Ascending aorta (tissue), 2 donors: ENCODE measurements at regions not wholly inside any gene's neighbourhood (a gene's known extent, or its start where the extent isn't known, plus 50 kb on each side); places are given as distances from the start of the nearest gene placed in this dataset.

Experiments
- DNase-seq, 2 donors: peaks; one replicate each; pipeline ENCODE4 v3.0.0-alpha.2; 2019; ENCODE audit warnings: low spot score in 2 of 2
- H3K27ac ChIP-seq, 2 donors: fragments of 200-600 bp; sonication (generic); one replicate each; pipeline ENCODE4 v1.5.1; 2016 to 2017; ENCODE audit warnings: mild to moderate bottlenecking in 1 of 2
- H3K27me3 ChIP-seq: fragments of 200-600 bp; sonication (generic); one replicate; pipeline ENCODE4 v1.5.1; 2017
- H3K36me3 ChIP-seq, 2 donors: fragments of 200-600 bp; sonication (generic); one replicate each; pipeline ENCODE4 v1.5.1; 2016
- H3K4me1 ChIP-seq, 2 donors: fragments of 200-600 bp; sonication (generic); one replicate each; pipeline ENCODE4 v1.5.1; 2016 to 2017; ENCODE audit warnings: mild to moderate bottlenecking in 1 of 2
- H3K4me3 ChIP-seq, 2 donors: fragments of 200-600 bp; sonication (generic); one replicate each; pipeline ENCODE4 v1.5.1; 2016 to 2017; ENCODE audit warnings: mild to moderate bottlenecking in 1 of 2
- H3K9me3 ChIP-seq, 2 donors: fragments of 200-600 bp; sonication (generic); one replicate each; pipeline ENCODE4 v1.5.1; 2016
- intact Hi-C: fragments of 100-400 bp; cut with DNase I; formaldehyde crosslinking; loops from one replicate; pipeline ENCODE4 v1.15.1; 2023
- TF ChIP-seq, protein P1 (sequence below), 3 experiments: fragments of 200-600 bp in 2 of 3; fragments of 450-650 bp in 1 of 3; sonication (generic) in 2 of 3; IDR thresholded peaks; one replicate each; pipeline ENCODE4 v1.5.1; 2016 to 2019; ENCODE audit warnings: antibody characterized with exemption in 3 of 3, mild to moderate bottlenecking in 1 of 3, moderate library complexity in 1 of 3

DNA sequence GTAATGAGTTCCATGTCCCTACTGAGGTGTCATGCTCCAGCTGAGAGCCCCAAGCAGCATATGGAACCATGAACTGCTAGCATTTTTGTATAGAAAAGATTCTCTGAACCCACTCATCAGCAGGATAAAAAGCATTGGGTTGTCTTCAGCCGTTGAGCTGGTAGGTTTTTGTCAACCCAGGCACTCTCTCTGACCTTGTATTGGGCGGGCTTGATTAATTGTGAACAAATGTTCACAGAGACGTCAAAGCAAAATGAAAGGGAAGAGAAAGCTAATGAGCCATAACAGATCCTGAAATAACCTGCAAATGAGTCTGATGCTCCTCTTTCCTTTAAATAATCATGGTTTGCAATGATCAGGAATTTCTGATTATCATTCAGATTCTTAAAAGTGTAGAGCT is 924.7 kb upstream of the CELF2 start:
- H3K27me3 ChIP-seq = no peaks in the 10 kb centered on the region
- intact Hi-C loops = no loop called here
- H3K9me3 ChIP-seq = no peaks in the 10 kb centered on the region
- no peaks in the 10 kb centered on the region for H3K36me3 ChIP-seq
- H3K4me1 ChIP-seq = no peaks in the 10 kb centered on the region
- H3K4me3 ChIP-seq = no peak overlapping the region
- H3K27ac ChIP-seq = no peak overlapping the region
- no peak for DNase-seq
- TF ChIP-seq, protein P1, sequence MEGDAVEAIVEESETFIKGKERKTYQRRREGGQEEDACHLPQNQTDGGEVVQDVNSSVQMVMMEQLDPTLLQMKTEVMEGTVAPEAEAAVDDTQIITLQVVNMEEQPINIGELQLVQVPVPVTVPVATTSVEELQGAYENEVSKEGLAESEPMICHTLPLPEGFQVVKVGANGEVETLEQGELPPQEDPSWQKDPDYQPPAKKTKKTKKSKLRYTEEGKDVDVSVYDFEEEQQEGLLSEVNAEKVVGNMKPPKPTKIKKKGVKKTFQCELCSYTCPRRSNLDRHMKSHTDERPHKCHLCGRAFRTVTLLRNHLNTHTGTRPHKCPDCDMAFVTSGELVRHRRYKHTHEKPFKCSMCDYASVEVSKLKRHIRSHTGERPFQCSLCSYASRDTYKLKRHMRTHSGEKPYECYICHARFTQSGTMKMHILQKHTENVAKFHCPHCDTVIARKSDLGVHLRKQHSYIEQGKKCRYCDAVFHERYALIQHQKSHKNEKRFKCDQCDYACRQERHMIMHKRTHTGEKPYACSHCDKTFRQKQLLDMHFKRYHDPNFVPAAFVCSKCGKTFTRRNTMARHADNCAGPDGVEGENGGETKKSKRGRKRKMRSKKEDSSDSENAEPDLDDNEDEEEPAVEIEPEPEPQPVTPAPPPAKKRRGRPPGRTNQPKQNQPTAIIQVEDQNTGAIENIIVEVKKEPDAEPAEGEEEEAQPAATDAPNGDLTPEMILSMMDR (IDR thresholded peaks at IDR 0.05) = no peak

DNA sequence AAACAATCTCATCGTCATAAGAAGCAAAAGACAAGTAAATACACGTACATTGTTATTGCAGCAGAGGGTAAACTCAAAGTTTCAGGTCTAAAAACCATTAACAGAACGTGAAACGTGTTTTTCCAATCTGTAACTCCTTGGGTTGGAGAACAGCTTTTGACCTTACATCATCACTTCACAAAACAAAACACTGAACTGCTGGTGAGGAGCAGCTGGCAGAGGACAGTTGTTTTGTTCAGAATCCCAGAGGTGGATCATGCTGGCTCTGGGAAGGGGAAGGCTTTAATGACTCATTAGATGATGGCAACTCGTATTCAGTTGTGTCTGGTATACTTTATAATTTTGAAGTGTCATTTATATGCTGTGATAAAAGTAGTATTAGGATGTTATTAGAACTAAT is 923.0 kb upstream of the CELF2 start:
- TF ChIP-seq, protein P1 (IDR thresholded peaks at IDR 0.05) = no peak
- no peaks in the 10 kb centered on the region for H3K36me3 ChIP-seq
- no peaks in the 10 kb centered on the region for H3K9me3 ChIP-seq
- DNase-seq = no peak
- no peak overlapping the region for H3K4me3 ChIP-seq
- intact Hi-C loops = no loop called here
- H3K27me3 ChIP-seq = no peaks in the 10 kb centered on the region
- no peaks in the 10 kb centered on the region for H3K4me1 ChIP-seq
- no peak overlapping the region for H3K27ac ChIP-seq

DNA sequence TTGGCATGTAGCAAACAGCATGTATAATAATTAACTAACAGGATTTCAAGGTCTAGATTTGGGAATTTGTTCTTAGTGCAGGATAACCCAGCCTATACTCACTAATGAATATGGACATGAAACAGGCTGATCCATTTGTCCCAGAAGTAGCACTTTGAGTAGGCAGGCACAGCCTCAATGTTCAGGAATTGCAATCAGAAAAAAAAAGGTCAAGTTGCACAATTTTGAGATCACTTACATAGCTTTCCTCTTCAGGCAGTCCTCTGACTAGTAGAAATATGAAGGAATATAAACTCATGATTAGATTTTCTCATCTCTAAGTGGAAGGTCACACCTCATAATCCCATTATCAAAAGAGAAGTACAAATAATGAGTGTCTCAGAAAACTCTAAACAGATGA is 921.4 kb upstream of the CELF2 start:
- no peaks in the 10 kb centered on the region for H3K36me3 ChIP-seq
- no peak overlapping the region for H3K27ac ChIP-seq
- intact Hi-C loops = no loop called here
- TF ChIP-seq, protein P1 (IDR thresholded peaks at IDR 0.05) = no peak
- no peaks in the 10 kb centered on the region for H3K27me3 ChIP-seq
- no peak overlapping the region for H3K4me3 ChIP-seq
- no peaks in the 10 kb centered on the region for H3K9me3 ChIP-seq
- H3K4me1 ChIP-seq = no peaks in the 10 kb centered on the region
- no peak for DNase-seq

DNA sequence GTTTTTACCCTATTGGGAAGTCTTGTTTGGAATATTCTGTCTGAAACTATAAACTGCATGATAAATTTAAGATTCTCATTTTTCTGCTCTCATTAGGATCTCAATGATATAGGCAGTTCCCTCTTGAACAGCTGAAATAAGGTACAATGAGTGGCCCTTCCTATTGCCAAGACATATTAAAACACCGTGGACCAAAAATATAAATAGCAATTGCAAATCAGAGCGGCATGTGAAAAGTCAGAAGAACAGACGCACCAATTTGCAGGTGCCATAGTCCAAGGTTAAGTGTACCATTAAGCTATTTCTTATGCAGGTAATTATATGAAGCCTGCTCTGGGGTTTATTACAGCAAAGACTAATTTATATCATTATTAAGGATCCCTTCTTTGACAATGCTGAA is 920.8 kb upstream of the CELF2 start:
- intact Hi-C loops = no loop called here
- Histone ChIP-seq H3K36me3 (no peaks in the 10 kb centered on the region), H3K4me1 (no peaks in the 10 kb centered on the region), H3K27me3 (no peaks in the 10 kb centered on the region), H3K9me3 (no peaks in the 10 kb centered on the region), H3K27ac (no peak overlapping the region), H3K4me3 (no peak overlapping the region)
- no peak for DNase-seq
- TF ChIP-seq, protein P1 (IDR thresholded peaks at IDR 0.05) = no peak

DNA sequence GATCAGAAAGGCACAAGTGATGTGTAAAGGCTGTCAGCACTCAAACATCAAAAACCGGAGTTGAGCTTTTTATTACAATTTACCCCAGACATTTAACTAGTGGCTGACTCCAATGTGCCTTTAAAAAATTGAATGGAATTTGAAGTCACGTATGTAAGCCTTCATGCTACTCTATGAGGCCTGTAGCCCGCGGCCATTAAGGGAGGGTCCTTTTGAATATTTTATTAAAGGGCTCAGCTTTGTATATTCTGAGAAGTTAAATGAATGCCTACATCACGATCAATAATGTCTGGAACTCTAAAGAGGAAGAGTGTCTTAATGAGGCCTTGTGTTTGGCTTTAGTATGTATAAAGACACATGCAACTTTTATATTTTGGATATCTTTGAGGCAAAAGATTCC is 916.6 kb upstream of the CELF2 start:
- H3K36me3 ChIP-seq = no peaks in the 10 kb centered on the region
- peaks cover 0 to 1% of the 10 kb centered on the region in 2 donors for H3K9me3 ChIP-seq
- no peaks in the 10 kb centered on the region for H3K4me1 ChIP-seq
- no peak overlapping the region for H3K27ac ChIP-seq
- intact Hi-C loops = no loop called here
- H3K27me3 ChIP-seq = no peaks in the 10 kb centered on the region
- DNase-seq = no peak
- TF ChIP-seq, protein P1 (IDR thresholded peaks at IDR 0.05) = no peak
- no peak overlapping the region for H3K4me3 ChIP-seq

DNA sequence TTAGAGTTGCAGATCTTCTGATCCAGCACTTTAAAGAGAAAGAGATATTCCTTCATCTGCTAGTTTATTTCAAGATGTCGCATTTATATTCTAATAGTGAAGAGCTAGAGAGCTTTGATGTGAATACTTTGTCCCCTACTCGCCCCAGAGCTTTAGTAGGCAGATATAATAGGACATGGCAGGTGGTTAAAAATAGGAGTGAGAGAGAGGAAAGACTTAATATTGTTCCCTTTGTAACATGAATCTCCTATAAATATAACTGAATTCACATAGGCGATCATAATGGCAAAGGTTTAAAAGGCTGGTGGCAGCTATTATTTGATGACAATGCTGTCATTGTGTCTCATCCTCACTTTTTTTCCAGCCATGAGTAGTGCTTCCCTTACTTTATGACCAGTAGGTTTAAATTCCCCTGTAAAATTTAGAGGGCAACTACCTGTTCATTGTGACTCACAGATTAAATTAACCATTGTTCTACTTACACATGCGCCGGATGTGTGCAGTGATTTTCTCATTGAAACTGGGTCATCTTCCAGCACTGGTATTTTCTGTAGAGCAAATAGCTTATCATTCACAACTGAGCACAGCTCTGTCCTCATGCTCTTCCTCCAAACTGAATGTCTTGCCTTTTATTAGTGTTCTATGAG is 906.7 kb upstream of the CELF2 start:
- H3K9me3 ChIP-seq = peaks cover 0 to 4% of the 10 kb centered on the region in 2 donors
- no peak for DNase-seq
- H3K27ac ChIP-seq = no peak overlapping the region
- no peaks in the 10 kb centered on the region for H3K4me1 ChIP-seq
- H3K4me3 ChIP-seq = no peak overlapping the region
- no peaks in the 10 kb centered on the region for H3K27me3 ChIP-seq
- TF ChIP-seq, protein P1 (IDR thresholded peaks at IDR 0.05) = no peak
- intact Hi-C loops = no loop called here
- H3K36me3 ChIP-seq = no peaks in the 10 kb centered on the region
